Activated T-cell treated with anti-CD3 and anti-CD28 coated beads, Interleukin-2, amount 50 U/mL, for 48 hours (primary cell): ENCODE measurements at regions not wholly inside any gene's neighbourhood (a gene's known extent, or its start where the extent isn't known, plus 50 kb on each side); places are given as distances from the start of the nearest gene placed in this dataset.

Experiments used
- DNase-seq, 2 experiments: peaks; one replicate each; pipeline ENCODE4 v3.0.0-alpha.2; 2020

GRCh38 chr5:152269533-152269932 lies 135.5 kb downstream of the NMUR2 start:
- no peak for DNase-seq

GRCh38 chr5:152264645-152265254 lies 140.3 kb downstream of the NMUR2 start:
- no peak for DNase-seq

GRCh38 chr5:152262667-152263066 lies 142.4 kb downstream of the NMUR2 start:
- no peak for DNase-seq

GRCh38 chr5:152260940-152261339 lies 144.1 kb downstream of the NMUR2 start:
- DNase-seq: no peak

- DNase-seq: no peak
Observed at GRCh38 chr5:152259702-152260101, 145.4 kb downstream of the NMUR2 start.

- no peak for DNase-seq
Observed at GRCh38 chr5:152256580-152256979, 148.5 kb downstream of the NMUR2 start.

GRCh38 chr5:152255411-152255810 lies 149.7 kb downstream of the NMUR2 start:
- no peak for DNase-seq

- no peak for DNase-seq
Observed at GRCh38 chr5:152247850-152248385, 157.2 kb downstream of the NMUR2 start.

GRCh38 chr5:152246401-152246800 lies 158.7 kb downstream of the NMUR2 start:
- DNase-seq: no peak

GRCh38 chr5:152237531-152237930 lies 167.5 kb downstream of the NMUR2 start:
- no peak for DNase-seq

GRCh38 chr5:152226191-152226590 lies 178.9 kb downstream of the NMUR2 start:
- no peak for DNase-seq

GRCh38 chr5:152221721-152222629 lies 183.1 kb downstream of the NMUR2 start:
- no peak for DNase-seq

- no peak for DNase-seq
Observed at GRCh38 chr5:152218694-152219093, 186.4 kb downstream of the NMUR2 start.

GRCh38 chr5:152205804-152206203 lies 199.3 kb downstream of the NMUR2 start:
- no peak for DNase-seq

- DNase-seq: no peak
Observed at GRCh38 chr5:152202321-152202720, 202.8 kb downstream of the NMUR2 start.

- no peak for DNase-seq
Observed at GRCh38 chr5:152193391-152194107, 211.5 kb downstream of the NMUR2 start.

- no peak for DNase-seq
Observed at GRCh38 chr5:152188251-152188650, 216.8 kb downstream of the NMUR2 start.

- no peak for DNase-seq
Observed at GRCh38 chr5:152187668-152188067, 217.4 kb downstream of the NMUR2 start.

GRCh38 chr5:152185547-152186245 lies 219.4 kb downstream of the NMUR2 start:
- DNase-seq: no peak

GRCh38 chr5:152184266-152184665 lies 220.8 kb downstream of the NMUR2 start:
- no peak for DNase-seq

GRCh38 chr5:152181461-152181860 lies 223.6 kb downstream of the NMUR2 start:
- DNase-seq: no peak

- no peak for DNase-seq
Observed at GRCh38 chr5:152178350-152178699, 226.8 kb downstream of the NMUR2 start.
